Heart right ventricle (tissue), 16 donors: ENCODE measurements at regions not wholly inside any gene's neighbourhood (a gene's known extent, or its start where the extent isn't known, plus 50 kb on each side); places are given as distances from the start of the nearest gene placed in this dataset.

Experiments used
- ATAC-seq, 8 donors: fragments of 200-7000 bp; cut with Tn5 transposase; one replicate each; pipeline ENCODE4 v1.9.1; 2020; ENCODE audit warnings: mild to moderate bottlenecking in 8 of 8, moderate library complexity in 8 of 8, moderate number of reproducible peaks in 1 of 8
- DNase-seq, 2 donors: peaks; one replicate each; pipeline ENCODE4 v3.0.0-alpha.2; 2020
- H3K27ac ChIP-seq, 10 donors: fragments of 200-600 bp; sonication (generic) in 2 of 10; one replicate each; pipeline versions ENCODE4 v1.5.0 to v1.8.0; 2020 to 2022; ENCODE audit warnings: mild to moderate bottlenecking in 3 of 10
- H3K27me3 ChIP-seq, 7 donors: fragments of 200-600 bp; one replicate each; pipeline ENCODE4 v1.8.0; 2021 to 2022; ENCODE audit warnings: mild to moderate bottlenecking in 2 of 7
- H3K36me3 ChIP-seq, 9 donors: fragments of 200-600 bp; sonication (generic) in 1 of 9; one replicate each; pipeline versions ENCODE4 v1.5.0 to v1.8.0; 2020 to 2022; ENCODE audit warnings: mild to moderate bottlenecking in 2 of 9
- H3K4me1 ChIP-seq, 9 donors: fragments of 200-600 bp; sonication (generic) in 1 of 9; one replicate each; pipeline versions ENCODE4 v1.5.0 to v1.8.0; 2020 to 2022; ENCODE audit warnings: mild to moderate bottlenecking in 4 of 9
- H3K4me3 ChIP-seq, 10 donors: fragments of 200-600 bp; sonication (generic) in 2 of 10; one replicate each; pipeline versions ENCODE4 v1.5.0 to v1.8.0; 2020 to 2022; ENCODE audit warnings: mild to moderate bottlenecking in 7 of 10, moderate library complexity in 2 of 10
- H3K9me3 ChIP-seq, 11 donors: fragments of 200-600 bp in 10 of 11; sonication (generic) in 2 of 11; one replicate each; pipeline versions ENCODE4 v1.5.0 to v1.8.0; 2013 to 2022; ENCODE audit warnings: mild to moderate bottlenecking in 2 of 11, control low read depth in 1 of 11, moderate library complexity in 1 of 11
- WGBS, 2 donors: extraction: QIAGEN DNeasy Blood & Tissue Kit; methylation state at CpG; one replicate each; pipeline ENCODE4 v1.1.7; 2013; ENCODE audit warnings: inconsistent platforms in 1 of 2; 5-methylcytosine and 5-hydroxymethylcytosine counted together
- intact Hi-C, 10 donors: fragments of 100-400 bp; cut with DNase I; formaldehyde crosslinking; loops; one replicate each; pipeline versions ENCODE4 v1.11.1 to v1.14.2; 2022
- TF ChIP-seq, protein P1 (sequence below), 9 donors: fragments of 200-600 bp; sonication (generic) in 2 of 9; IDR thresholded peaks; one replicate each; pipeline versions ENCODE4 v1.5.0 to v1.8.0; 2021 to 2022; ENCODE audit warnings: antibody characterized with exemption in 9 of 9, mild to moderate bottlenecking in 5 of 9, moderate library complexity in 1 of 9
- donor health status: Arrhythmogenic right ventricular cardiomyopathy.
- donor health status: ischemic (EF 13 %, LVEDD 7.1; RV severe dilation, severe dysfunction).
- donor health status: healthy with polysubstance abuse.
- donor health status: DM: no; HTN: yes; CAD: no.
- donor health status: DM: no; HTN: no; CAD: no.
- donor health status: ischemic (EF 25% LVEDD 6.9; RV normal size, moderate dysfunction).
- donor health status: ischemic (EF 25% LVEDD 5.7; RV mildly dilated, moderate dysfunction).
- donor health status: healthy.
- donor health status: DM: yes; HTN: yes; CAD: no.
- donor health status: Ischemic cardiomyopathy.
- donor health status: ischemic (EF 35%, LVEDD 5.7; RV mildly dilated, moderate dysfunction).
- donor health status: nonischemic (EF 11% LVEDD 7.7; RV severe dilation, severe dysfunction).
- donor health status: DM: yes; HTN: yes; CAD: no.
- donor health status: PGD.
- donor health status: ischemic (EF 29% LVEDD 5.4; RV normal size, mild dysfunction).
- donor health status: nonischemic (EF 23%, LVEDD 6.1; RV moderate dilation, normal function).

DNA sequence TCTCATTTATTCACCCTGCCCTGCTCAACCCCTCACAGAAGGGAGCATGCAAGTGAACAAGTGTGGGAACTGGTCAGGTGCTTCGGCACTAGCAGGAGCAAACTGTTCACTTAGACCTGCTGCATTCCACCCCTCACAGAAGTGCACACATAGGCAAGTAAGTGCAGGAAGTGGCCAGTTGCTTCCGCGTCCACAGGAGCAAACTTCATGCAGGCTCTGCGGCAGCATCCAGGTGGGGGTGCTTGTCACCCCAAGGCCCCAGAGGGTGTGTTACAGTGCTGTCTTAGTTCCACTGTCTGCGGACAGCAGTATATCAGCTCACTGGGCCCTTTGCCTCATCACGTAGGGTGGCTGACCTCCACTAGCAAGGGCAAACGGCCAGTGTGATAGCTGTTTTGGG, 167.3 kb upstream of the AVPR1A start:
- Histone ChIP-seq H3K36me3 (no peaks in the 10 kb centered on the region), H3K27ac (no peak overlapping the region), H3K4me3 (no peak overlapping the region), H3K9me3 (peaks cover 0 to 8% (median 0%) of the 10 kb centered on the region in 11 donors), H3K4me1 (no peaks in the 10 kb centered on the region), H3K27me3 (no peaks in the 10 kb centered on the region)
- 91 to 92% methylated on average over 7 of the region's 7 CpGs for WGBS, 2 donors
- TF ChIP-seq, protein P1, sequence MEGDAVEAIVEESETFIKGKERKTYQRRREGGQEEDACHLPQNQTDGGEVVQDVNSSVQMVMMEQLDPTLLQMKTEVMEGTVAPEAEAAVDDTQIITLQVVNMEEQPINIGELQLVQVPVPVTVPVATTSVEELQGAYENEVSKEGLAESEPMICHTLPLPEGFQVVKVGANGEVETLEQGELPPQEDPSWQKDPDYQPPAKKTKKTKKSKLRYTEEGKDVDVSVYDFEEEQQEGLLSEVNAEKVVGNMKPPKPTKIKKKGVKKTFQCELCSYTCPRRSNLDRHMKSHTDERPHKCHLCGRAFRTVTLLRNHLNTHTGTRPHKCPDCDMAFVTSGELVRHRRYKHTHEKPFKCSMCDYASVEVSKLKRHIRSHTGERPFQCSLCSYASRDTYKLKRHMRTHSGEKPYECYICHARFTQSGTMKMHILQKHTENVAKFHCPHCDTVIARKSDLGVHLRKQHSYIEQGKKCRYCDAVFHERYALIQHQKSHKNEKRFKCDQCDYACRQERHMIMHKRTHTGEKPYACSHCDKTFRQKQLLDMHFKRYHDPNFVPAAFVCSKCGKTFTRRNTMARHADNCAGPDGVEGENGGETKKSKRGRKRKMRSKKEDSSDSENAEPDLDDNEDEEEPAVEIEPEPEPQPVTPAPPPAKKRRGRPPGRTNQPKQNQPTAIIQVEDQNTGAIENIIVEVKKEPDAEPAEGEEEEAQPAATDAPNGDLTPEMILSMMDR (IDR thresholded peaks at IDR 0.05): no peak
- no peak for DNase-seq
- no peak for ATAC-seq
- intact Hi-C loops: no loop called here

DNA sequence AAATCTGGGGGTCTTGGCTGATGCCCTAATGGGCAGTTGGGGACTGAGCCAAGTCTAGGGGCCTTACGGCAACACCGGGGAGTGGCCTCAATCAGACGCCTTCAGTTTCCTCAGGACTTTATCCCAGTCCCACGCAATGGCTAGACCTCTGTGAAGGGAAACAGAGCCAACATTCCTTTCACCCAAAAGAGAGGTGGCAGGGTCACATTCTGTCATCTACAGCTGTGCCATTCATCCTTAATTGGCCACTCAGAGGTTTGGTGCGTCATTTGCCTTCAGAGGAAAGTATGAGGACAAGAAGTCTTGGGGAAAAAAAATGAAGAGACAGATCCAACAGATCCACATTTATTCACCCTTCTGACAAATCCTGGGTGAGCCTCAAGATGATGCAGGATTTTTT, 166.9 kb upstream of the AVPR1A start:
- WGBS, 2 donors: 72 to 80% methylated on average over 5 of the region's 5 CpGs
- peaks cover 0 to 8% (median 0%) of the 10 kb centered on the region in 11 donors for H3K9me3 ChIP-seq
- H3K4me3 ChIP-seq: no peak overlapping the region
- no peaks in the 10 kb centered on the region for H3K36me3 ChIP-seq
- no peaks in the 10 kb centered on the region for H3K27me3 ChIP-seq
- H3K27ac ChIP-seq: no peak overlapping the region
- TF ChIP-seq, protein P1 (IDR thresholded peaks at IDR 0.05): no peak
- DNase-seq (no peak), ATAC-seq (no peak)
- H3K4me1 ChIP-seq: no peaks in the 10 kb centered on the region
- intact Hi-C loops: no loop called here

DNA sequence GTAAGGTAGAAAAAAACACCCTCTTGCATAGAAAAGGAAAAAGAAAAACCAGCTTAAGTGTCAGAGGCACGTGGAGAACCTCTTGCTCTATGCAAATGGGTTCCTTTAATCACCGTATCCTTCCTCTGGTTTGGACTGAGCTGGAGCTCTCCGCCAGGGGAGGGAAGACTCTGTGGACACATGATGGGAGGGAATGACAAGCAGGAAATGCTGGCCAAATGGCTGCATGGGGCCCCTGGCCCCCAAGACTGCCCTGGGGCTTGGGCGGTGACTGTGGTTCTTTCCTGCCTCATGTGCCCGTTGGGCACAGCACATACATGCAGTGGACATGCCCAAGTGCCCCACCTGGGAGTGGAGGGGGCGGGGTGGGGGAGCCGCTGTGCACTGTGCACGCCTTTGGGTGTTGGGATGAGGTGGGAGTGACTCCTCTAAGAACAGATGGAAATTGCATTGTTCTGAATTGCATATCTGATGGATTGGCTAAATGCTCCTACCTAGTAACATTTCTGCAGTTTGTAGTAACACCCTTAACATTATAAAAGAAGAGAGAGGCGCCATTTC, 166.4 kb upstream of the AVPR1A start:
- intact Hi-C loops: no loop called here
- no peak for DNase-seq
- 76 to 90% methylated on average over 9 of the region's 9 CpGs for WGBS, 2 donors
- no peak overlapping the region for H3K27ac ChIP-seq
- TF ChIP-seq, protein P1 (IDR thresholded peaks at IDR 0.05): no peak
- peak in 4 of 8 donors; percentile 25 to 59 (median 48) for ATAC-seq
- H3K9me3 ChIP-seq: peaks cover 0 to 8% (median 0%) of the 10 kb centered on the region in 11 donors
- H3K36me3 ChIP-seq: no peaks in the 10 kb centered on the region
- H3K4me1 ChIP-seq: no peaks in the 10 kb centered on the region
- H3K27me3 ChIP-seq: no peaks in the 10 kb centered on the region
- no peak overlapping the region for H3K4me3 ChIP-seq

DNA sequence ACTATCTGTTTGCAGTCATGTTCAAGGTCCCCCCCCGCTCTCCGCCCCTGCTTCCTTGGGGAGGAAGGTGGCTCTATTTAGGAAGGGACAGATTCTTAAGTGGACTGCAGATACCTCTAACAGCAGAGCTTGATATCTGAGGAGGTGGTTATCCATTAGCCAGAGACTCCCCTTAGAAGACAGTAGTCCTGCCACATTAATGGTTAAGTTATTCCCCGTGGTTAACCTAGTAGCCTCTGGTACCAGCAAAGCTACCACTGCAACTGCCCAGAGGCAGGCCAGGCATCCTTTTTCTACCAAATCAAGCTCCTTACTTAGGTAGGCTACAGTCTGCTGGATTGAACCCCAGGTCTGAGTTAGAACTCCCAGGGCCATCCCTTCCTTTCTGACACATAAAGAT, 162.1 kb upstream of the AVPR1A start:
- intact Hi-C loops: no loop called here

More for the DNA sequence above, 162.1 kb upstream of the AVPR1A start:
- Histone ChIP-seq H3K4me1 (peaks cover 0 to 7% (median 0%) of the 10 kb centered on the region in 9 donors), H3K4me3 (no peak overlapping the region), H3K27ac (no peak overlapping the region), H3K36me3 (no peaks in the 10 kb centered on the region), H3K27me3 (no peaks in the 10 kb centered on the region), H3K9me3 (peaks cover 0 to 17% (median 0%) of the 10 kb centered on the region in 11 donors)
- 67 to 98% methylated on average over 3 of the region's 3 CpGs for WGBS, 2 donors
- ATAC-seq (no peak), DNase-seq (no peak)
- TF ChIP-seq, protein P1 (IDR thresholded peaks at IDR 0.05): no peak
